ENCODE measurements at regions not wholly inside any gene's neighbourhood (a gene's known extent, or its start where the extent isn't known, plus 50 kb on each side); places are given as distances from the start of the nearest gene placed in this dataset.

DNA sequence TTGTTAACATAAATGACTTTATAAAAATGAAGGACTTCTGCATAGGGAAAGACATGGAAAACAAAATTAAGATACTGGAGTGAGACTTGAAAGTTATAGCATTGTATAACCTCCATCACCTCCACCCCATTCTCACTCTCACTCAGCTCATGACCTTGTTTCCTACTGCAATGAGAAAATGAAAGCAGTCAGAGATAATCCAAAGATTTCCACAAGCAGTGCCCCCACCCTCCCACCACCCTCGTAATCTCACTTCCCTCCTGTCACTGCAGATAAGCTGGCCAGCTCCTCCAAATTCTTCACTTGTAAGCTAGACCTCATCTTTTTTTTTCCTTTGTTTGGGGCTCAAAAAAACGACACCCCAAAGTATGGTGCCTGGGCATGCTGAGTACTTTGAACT is 52.9 kb upstream of the PROKR2 start:
- TF ChIP-seq, protein P1, sequence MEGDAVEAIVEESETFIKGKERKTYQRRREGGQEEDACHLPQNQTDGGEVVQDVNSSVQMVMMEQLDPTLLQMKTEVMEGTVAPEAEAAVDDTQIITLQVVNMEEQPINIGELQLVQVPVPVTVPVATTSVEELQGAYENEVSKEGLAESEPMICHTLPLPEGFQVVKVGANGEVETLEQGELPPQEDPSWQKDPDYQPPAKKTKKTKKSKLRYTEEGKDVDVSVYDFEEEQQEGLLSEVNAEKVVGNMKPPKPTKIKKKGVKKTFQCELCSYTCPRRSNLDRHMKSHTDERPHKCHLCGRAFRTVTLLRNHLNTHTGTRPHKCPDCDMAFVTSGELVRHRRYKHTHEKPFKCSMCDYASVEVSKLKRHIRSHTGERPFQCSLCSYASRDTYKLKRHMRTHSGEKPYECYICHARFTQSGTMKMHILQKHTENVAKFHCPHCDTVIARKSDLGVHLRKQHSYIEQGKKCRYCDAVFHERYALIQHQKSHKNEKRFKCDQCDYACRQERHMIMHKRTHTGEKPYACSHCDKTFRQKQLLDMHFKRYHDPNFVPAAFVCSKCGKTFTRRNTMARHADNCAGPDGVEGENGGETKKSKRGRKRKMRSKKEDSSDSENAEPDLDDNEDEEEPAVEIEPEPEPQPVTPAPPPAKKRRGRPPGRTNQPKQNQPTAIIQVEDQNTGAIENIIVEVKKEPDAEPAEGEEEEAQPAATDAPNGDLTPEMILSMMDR (IDR thresholded peaks at IDR 0.05): no peak
- no peak for TF ChIP-seq POLR2A (IDR thresholded peaks at IDR 0.05)
